ENCODE measurements at regions not wholly inside any gene's neighbourhood (a gene's known extent, or its start where the extent isn't known, plus 50 kb on each side); places are given as distances from the start of the nearest gene placed in this dataset.

DNA sequence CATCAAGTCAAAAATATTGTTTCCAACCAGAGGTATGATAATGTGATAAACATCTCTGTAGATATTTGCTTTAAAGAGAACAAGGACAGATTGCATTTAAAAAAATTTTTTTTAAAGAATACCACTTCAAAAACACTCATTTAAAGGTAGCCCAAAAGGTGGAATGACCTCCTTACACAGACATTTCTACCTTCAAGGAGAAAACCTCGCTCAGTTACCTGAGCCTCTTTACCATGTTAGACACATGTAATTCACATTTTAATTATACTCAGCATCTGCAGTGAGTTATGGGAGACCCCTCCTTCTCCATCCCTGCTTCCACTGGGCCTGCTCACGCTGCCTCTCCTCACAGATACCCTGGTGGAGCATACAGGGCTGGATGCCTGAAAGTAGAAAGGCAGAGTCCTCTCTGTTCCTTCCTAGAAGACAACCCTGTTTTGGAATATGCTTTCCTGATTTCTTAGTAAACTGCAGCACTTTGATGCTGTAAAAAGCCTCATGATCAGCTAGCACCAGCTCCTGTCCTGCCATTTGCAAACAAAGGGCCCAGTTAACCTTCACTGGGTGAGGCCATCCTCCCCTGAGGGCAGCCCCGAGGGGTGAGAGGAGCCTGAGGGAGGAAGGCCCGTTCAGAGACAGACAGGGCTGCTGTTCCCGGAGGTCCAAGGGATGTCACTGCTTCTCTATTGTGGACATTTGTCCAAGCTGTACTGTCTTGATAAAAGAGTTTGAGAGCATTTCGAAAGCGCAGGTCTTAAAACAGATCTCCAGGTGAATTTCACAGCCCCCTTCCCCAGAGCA lies 117.8 kb downstream of the IRS2 start:
- TF ChIP-seq, protein P1, sequence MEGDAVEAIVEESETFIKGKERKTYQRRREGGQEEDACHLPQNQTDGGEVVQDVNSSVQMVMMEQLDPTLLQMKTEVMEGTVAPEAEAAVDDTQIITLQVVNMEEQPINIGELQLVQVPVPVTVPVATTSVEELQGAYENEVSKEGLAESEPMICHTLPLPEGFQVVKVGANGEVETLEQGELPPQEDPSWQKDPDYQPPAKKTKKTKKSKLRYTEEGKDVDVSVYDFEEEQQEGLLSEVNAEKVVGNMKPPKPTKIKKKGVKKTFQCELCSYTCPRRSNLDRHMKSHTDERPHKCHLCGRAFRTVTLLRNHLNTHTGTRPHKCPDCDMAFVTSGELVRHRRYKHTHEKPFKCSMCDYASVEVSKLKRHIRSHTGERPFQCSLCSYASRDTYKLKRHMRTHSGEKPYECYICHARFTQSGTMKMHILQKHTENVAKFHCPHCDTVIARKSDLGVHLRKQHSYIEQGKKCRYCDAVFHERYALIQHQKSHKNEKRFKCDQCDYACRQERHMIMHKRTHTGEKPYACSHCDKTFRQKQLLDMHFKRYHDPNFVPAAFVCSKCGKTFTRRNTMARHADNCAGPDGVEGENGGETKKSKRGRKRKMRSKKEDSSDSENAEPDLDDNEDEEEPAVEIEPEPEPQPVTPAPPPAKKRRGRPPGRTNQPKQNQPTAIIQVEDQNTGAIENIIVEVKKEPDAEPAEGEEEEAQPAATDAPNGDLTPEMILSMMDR (IDR thresholded peaks at IDR 0.05) = no peak

GRCh38 chr13:109667807-109668291 lies 118.5 kb downstream of the IRS2 start:
- TF ChIP-seq, protein P1 (IDR thresholded peaks at IDR 0.05) = no peak

DNA sequence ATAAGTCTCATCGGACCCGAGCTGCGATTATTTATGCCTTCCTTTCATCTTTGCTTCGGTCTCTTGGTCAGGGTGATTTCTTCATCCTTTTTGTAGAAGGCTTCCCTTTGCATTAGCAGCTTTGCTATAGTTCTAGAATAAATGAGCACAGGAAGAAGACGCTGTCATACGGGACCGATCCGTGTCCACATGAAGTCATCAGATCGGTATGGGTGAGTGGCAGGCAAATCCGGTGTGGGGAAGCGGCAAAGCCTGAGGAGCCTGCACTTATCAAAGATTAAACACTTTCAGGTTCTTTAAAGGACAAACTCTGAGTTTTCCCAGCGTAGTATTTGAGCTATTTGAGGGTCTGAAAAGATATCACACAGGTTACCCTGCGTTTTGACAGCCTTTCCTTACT lies 119.3 kb downstream of the IRS2 start:
- TF ChIP-seq, protein P1 (IDR thresholded peaks at IDR 0.05) = no peak

- TF ChIP-seq, protein P1 (IDR thresholded peaks at IDR 0.05) = no peak
Observed at GRCh38 chr13:109666656-109667055, 119.7 kb downstream of the IRS2 start.

GRCh38 chr13:109665781-109666249 lies 120.6 kb downstream of the IRS2 start:
- TF ChIP-seq, protein P1 (IDR thresholded peaks at IDR 0.05) = no peak

GRCh38 chr13:109665240-109665639 lies 121.1 kb downstream of the IRS2 start:
- TF ChIP-seq, protein P1 (IDR thresholded peaks at IDR 0.05) = no peak

GRCh38 chr13:109657395-109657794 lies 129.0 kb downstream of the IRS2 start:
- TF ChIP-seq, protein P1 (IDR thresholded peaks at IDR 0.05) = no peak

Measured in LNCAP (cell line).